ENCODE measurements at regions not wholly inside any gene's neighbourhood (a gene's known extent, or its start where the extent isn't known, plus 50 kb on each side); places are given as distances from the start of the nearest gene placed in this dataset.

DNA sequence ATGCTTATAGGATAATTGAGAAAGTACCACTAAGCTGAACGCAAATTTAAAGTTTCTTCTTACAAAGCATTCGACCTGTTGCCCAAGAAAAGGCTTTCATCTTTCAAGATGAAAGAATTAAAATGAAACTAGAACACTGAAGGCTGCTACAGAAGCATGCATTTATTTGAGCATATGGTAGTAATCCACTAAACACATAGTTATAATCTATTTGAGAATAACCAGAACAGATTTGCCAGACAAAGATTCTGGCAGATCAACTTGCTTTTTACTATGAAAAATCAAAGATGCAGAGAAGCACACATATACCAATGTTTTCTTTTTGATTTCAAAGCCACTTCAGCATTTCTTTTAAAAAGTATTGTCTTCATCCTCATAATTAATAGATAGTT, 412.2 kb downstream of the UTRN start:
- H3K4me2 ChIP-seq (ENCODE audit: low read depth, low read length): no peak overlapping the region
- TF ChIP-seq EZH2 (optimal IDR thresholded peaks at IDR 0.05; ENCODE audit: low read depth, low read length) (no peak), EZH2phosphoT487 (IDR thresholded peaks at IDR 0.05; ENCODE audit: low read length) (no peak)
- TF ChIP-seq, protein P1, sequence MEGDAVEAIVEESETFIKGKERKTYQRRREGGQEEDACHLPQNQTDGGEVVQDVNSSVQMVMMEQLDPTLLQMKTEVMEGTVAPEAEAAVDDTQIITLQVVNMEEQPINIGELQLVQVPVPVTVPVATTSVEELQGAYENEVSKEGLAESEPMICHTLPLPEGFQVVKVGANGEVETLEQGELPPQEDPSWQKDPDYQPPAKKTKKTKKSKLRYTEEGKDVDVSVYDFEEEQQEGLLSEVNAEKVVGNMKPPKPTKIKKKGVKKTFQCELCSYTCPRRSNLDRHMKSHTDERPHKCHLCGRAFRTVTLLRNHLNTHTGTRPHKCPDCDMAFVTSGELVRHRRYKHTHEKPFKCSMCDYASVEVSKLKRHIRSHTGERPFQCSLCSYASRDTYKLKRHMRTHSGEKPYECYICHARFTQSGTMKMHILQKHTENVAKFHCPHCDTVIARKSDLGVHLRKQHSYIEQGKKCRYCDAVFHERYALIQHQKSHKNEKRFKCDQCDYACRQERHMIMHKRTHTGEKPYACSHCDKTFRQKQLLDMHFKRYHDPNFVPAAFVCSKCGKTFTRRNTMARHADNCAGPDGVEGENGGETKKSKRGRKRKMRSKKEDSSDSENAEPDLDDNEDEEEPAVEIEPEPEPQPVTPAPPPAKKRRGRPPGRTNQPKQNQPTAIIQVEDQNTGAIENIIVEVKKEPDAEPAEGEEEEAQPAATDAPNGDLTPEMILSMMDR (IDR thresholded peaks at IDR 0.05; ENCODE audit: low read length): no peak
- H3K79me2 ChIP-seq (ENCODE audit: low read length): no peaks in the 10 kb centered on the region
- no peaks in the 10 kb centered on the region for H3F3A ChIP-seq (ENCODE audit: insufficient read depth, low read length)
- no peak overlapping the region for H2AFZ ChIP-seq (ENCODE audit: low read length)
- no peaks in the 10 kb centered on the region for H3K9me2 ChIP-seq (replicated peaks; ENCODE audit: insufficient read depth, low read length)
- H3K27me3 ChIP-seq (replicated peaks; ENCODE audit: insufficient read depth, low read length): no peaks in the 10 kb centered on the region
- H3K4me3 ChIP-seq (ENCODE audit: low read length): no peak overlapping the region
- no peaks in the 10 kb centered on the region for H3K9me3 ChIP-seq (replicated peaks; ENCODE audit: insufficient read depth, low read length)
- H4K20me1 ChIP-seq (ENCODE audit: insufficient read depth, low read length): no peaks in the 10 kb centered on the region
- no peak overlapping the region for H3K9ac ChIP-seq (ENCODE audit: low read length)
- H3K36me3 ChIP-seq (replicated peaks; ENCODE audit: insufficient read depth, low read length): no peaks in the 10 kb centered on the region
- no peak for DNase-seq
- H3K27ac ChIP-seq (ENCODE audit: low read length): no peak overlapping the region
- H3K4me1 ChIP-seq (ENCODE audit: low read length): no peaks in the 10 kb centered on the region

DNA sequence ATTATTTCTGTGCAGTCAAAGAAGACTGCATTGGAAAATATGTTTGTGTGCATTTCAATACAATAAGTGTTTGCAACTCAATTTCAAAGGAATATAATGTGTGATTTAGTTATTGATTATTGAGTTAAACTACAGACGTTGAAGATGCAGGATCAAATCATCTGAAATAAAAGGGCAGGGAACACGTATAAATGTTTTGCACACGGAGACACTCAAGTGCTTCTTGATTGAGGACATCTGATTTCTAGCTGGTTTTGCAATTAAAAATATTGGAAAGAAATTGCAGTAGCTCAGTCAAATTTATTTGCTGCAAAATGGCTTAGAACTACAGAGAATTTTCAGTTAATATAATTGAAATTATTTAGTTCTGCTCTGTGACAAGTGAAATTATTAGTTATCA, 412.7 kb downstream of the UTRN start:
- TF ChIP-seq, protein P1 (IDR thresholded peaks at IDR 0.05; ENCODE audit: low read length): no peak
- TF ChIP-seq EZH2 (optimal IDR thresholded peaks at IDR 0.05; ENCODE audit: low read depth, low read length): no peak
- no peak for TF ChIP-seq EZH2phosphoT487 (IDR thresholded peaks at IDR 0.05; ENCODE audit: low read length)
- H3K36me3 ChIP-seq (replicated peaks; ENCODE audit: insufficient read depth, low read length): no peaks in the 10 kb centered on the region
- no peak overlapping the region for H3K27ac ChIP-seq (ENCODE audit: low read length)
- no peaks in the 10 kb centered on the region for H3K79me2 ChIP-seq (ENCODE audit: low read length)
- H3K4me3 ChIP-seq (ENCODE audit: low read length): no peak overlapping the region
- no peaks in the 10 kb centered on the region for H3K4me1 ChIP-seq (ENCODE audit: low read length)
- DNase-seq: no peak
- H3K9me3 ChIP-seq (replicated peaks; ENCODE audit: insufficient read depth, low read length): no peaks in the 10 kb centered on the region
- no peaks in the 10 kb centered on the region for H4K20me1 ChIP-seq (ENCODE audit: insufficient read depth, low read length)
- no peak overlapping the region for H2AFZ ChIP-seq (ENCODE audit: low read length)
- no peaks in the 10 kb centered on the region for H3F3A ChIP-seq (ENCODE audit: insufficient read depth, low read length)
- no peaks in the 10 kb centered on the region for H3K27me3 ChIP-seq (replicated peaks; ENCODE audit: insufficient read depth, low read length)
- no peak overlapping the region for H3K9ac ChIP-seq (ENCODE audit: low read length)
- H3K9me2 ChIP-seq (replicated peaks; ENCODE audit: insufficient read depth, low read length): no peaks in the 10 kb centered on the region
- no peak overlapping the region for H3K4me2 ChIP-seq (ENCODE audit: low read depth, low read length)

DNA sequence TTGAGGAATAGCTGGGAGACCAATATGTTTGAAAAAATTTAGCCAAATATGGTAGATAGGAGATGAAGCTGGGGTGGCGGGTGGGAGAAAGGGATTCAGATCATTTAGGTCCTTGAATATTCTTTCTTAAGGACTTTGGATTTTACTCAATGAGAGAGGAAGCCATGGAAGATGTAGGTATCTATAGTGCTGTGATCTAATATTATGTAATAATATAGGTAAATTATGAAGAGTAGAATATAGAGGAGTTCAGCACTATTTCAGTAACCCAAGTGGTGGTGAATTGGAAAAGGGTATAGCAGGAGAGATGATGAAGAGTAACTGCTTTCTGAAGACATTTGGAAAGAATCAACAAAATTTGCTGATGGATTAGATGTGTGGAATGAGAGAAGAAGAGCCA, 417.6 kb downstream of the UTRN start:
- no peaks in the 10 kb centered on the region for H3K9me2 ChIP-seq (replicated peaks; ENCODE audit: insufficient read depth, low read length)
- no peaks in the 10 kb centered on the region for H3K4me1 ChIP-seq (ENCODE audit: low read length)
- no peaks in the 10 kb centered on the region for H3K27me3 ChIP-seq (replicated peaks; ENCODE audit: insufficient read depth, low read length)
- no peaks in the 10 kb centered on the region for H3K36me3 ChIP-seq (replicated peaks; ENCODE audit: insufficient read depth, low read length)
- no peak overlapping the region for H3K9ac ChIP-seq (ENCODE audit: low read length)
- TF ChIP-seq, protein P1 (IDR thresholded peaks at IDR 0.05; ENCODE audit: low read length): no peak
- no peak for TF ChIP-seq EZH2phosphoT487 (IDR thresholded peaks at IDR 0.05; ENCODE audit: low read length)
- no peak for TF ChIP-seq EZH2 (optimal IDR thresholded peaks at IDR 0.05; ENCODE audit: low read depth, low read length)
- H3K4me3 ChIP-seq (ENCODE audit: low read length): no peak overlapping the region
- no peak for DNase-seq
- H3K4me2 ChIP-seq (ENCODE audit: low read depth, low read length): no peak overlapping the region
- H3K79me2 ChIP-seq (ENCODE audit: low read length): no peaks in the 10 kb centered on the region
- no peaks in the 10 kb centered on the region for H4K20me1 ChIP-seq (ENCODE audit: insufficient read depth, low read length)
- no peaks in the 10 kb centered on the region for H3K9me3 ChIP-seq (replicated peaks; ENCODE audit: insufficient read depth, low read length)
- no peaks in the 10 kb centered on the region for H3F3A ChIP-seq (ENCODE audit: insufficient read depth, low read length)
- no peak overlapping the region for H3K27ac ChIP-seq (ENCODE audit: low read length)
- H2AFZ ChIP-seq (ENCODE audit: low read length): no peak overlapping the region
